ENCODE measurements at regions not wholly inside any gene's neighbourhood (a gene's known extent, or its start where the extent isn't known, plus 50 kb on each side); places are given as distances from the start of the nearest gene placed in this dataset.

GRCh38 chr15:87219650-87220615 is 1036.6 kb downstream of the NTRK3 start:
- ChIA-PET CTCF (no interaction called here), POLR2A (no interaction called here)
- TF ChIP-seq ELF4 (IDR thresholded peaks at IDR 0.05) (no peak), HDGF (IDR thresholded peaks at IDR 0.05; ENCODE audit: borderline replicate concordance) (no peak), SUZ12 (IDR thresholded peaks at IDR 0.05) (no peak), NFRKB (IDR thresholded peaks at IDR 0.05) (no peak)
- no peak for DNase-seq (ENCODE audit: extremely low spot score)

- ChIA-PET CTCF (no interaction called here), POLR2A (no interaction called here)
- DNase-seq (ENCODE audit: extremely low spot score), result no peak
- TF ChIP-seq FOXM1 (IDR thresholded peaks at IDR 0.05; ENCODE audit: borderline replicate concordance) (no peak), FOXK2 (IDR thresholded peaks at IDR 0.05) (no peak), CTBP1 (IDR thresholded peaks at IDR 0.05; ENCODE audit: borderline replicate concordance) (no peak), TARDBP (IDR thresholded peaks at IDR 0.05) (no peak), BHLHE40 (IDR thresholded peaks at IDR 0.05; ENCODE audit: borderline replicate concordance) (no peak), FOXA1 (IDR thresholded peaks at IDR 0.05) (no peak), SUZ12 (IDR thresholded peaks at IDR 0.05) (no peak), ELF4 (IDR thresholded peaks at IDR 0.05) (no peak), SP1 (IDR thresholded peaks at IDR 0.05) (no peak), NFRKB (IDR thresholded peaks at IDR 0.05) (no peak), L3MBTL2 (conservative IDR thresholded peaks at IDR 0.05) (no peak), ZNF384 (IDR thresholded peaks at IDR 0.05) (no peak), HDGF (IDR thresholded peaks at IDR 0.05; ENCODE audit: borderline replicate concordance) (no peak), LEF1 (IDR thresholded peaks at IDR 0.05; ENCODE audit: borderline replicate concordance) (no peak), ARNT (IDR thresholded peaks at IDR 0.05) (no peak)
- TF ChIP-seq, protein P1, sequence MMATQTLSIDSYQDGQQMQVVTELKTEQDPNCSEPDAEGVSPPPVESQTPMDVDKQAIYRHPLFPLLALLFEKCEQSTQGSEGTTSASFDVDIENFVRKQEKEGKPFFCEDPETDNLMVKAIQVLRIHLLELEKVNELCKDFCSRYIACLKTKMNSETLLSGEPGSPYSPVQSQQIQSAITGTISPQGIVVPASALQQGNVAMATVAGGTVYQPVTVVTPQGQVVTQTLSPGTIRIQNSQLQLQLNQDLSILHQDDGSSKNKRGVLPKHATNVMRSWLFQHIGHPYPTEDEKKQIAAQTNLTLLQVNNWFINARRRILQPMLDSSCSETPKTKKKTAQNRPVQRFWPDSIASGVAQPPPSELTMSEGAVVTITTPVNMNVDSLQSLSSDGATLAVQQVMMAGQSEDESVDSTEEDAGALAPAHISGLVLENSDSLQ (IDR thresholded peaks at IDR 0.05), result no peak
These were observed 1041.4 kb downstream of the NTRK3 start for GRCh38 chr15:87215100-87215499.

- no peak for DNase-seq (ENCODE audit: extremely low spot score)
- ChIA-PET POLR2A (no interaction called here), CTCF (no interaction called here)
- TF ChIP-seq SUZ12 (IDR thresholded peaks at IDR 0.05) (no peak), ZNF384 (IDR thresholded peaks at IDR 0.05) (no peak), FOXK2 (IDR thresholded peaks at IDR 0.05) (no peak), ELF4 (IDR thresholded peaks at IDR 0.05) (no peak), NFRKB (IDR thresholded peaks at IDR 0.05) (no peak), ARNT (IDR thresholded peaks at IDR 0.05) (no peak), LEF1 (IDR thresholded peaks at IDR 0.05; ENCODE audit: borderline replicate concordance) (no peak), CTBP1 (IDR thresholded peaks at IDR 0.05; ENCODE audit: borderline replicate concordance) (no peak), L3MBTL2 (conservative IDR thresholded peaks at IDR 0.05) (no peak), BHLHE40 (IDR thresholded peaks at IDR 0.05; ENCODE audit: borderline replicate concordance) (no peak), SP1 (IDR thresholded peaks at IDR 0.05) (no peak), TARDBP (IDR thresholded peaks at IDR 0.05) (no peak), HDGF (IDR thresholded peaks at IDR 0.05; ENCODE audit: borderline replicate concordance) (no peak), FOXM1 (IDR thresholded peaks at IDR 0.05; ENCODE audit: borderline replicate concordance) (no peak), FOXA1 (IDR thresholded peaks at IDR 0.05) (no peak)
- TF ChIP-seq, protein P1 (IDR thresholded peaks at IDR 0.05), result no peak
These were observed 1042.9 kb downstream of the NTRK3 start for GRCh38 chr15:87213626-87214025.

DNA sequence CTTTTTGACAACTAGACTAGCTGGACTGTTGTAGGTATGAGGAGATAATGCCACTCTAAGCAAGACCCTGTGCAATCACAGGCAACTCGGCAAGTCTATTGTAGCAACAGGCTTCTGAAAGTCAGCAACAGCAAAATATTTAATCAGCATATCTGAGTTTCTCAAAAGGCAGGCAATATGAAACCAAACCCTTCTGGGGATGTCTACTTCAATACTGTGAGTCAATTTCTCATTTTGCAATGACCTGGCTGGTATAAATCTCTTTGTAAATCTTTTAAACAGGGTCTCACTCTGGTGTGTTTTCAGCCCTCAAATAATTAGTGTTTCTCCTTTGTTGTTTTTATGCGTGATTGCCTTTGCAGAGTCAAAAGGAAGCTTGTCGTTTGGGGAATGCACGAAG is 1044.5 kb downstream of the NTRK3 start:
- POLR2A ChIA-PET, result no interaction called here
- CTCF ChIA-PET, result no interaction called here
- TF ChIP-seq ZNF384 (IDR thresholded peaks at IDR 0.05), result no peak
- no peak for TF ChIP-seq FOXM1 (IDR thresholded peaks at IDR 0.05; ENCODE audit: borderline replicate concordance)
- TF ChIP-seq NFRKB (IDR thresholded peaks at IDR 0.05), result no peak
- DNase-seq (ENCODE audit: extremely low spot score), result no peak

DNA sequence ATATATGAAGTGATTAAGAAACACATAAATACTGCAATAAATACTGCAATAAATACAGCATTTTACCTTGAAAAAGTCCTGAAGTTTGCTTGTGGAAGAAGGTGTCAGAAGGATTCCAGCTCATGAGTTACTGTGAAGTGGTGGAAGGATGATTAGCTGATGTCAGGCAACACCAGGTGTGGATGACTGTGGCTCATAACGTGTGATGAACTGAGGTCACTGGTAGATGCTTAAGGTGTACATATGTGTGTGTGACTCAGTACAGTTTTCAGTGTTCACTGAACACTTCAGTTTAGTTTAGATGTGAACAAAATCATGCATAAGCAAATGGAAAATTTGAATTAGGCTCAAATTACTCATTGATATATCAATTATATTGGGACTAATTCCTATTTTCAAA is 1045.0 kb downstream of the NTRK3 start:
- no peak for DNase-seq (ENCODE audit: extremely low spot score)
- TF ChIP-seq, protein P1 (IDR thresholded peaks at IDR 0.05), result no peak
- TF ChIP-seq ELF4 (IDR thresholded peaks at IDR 0.05) (no peak), ZNF384 (IDR thresholded peaks at IDR 0.05) (no peak), FOXA1 (IDR thresholded peaks at IDR 0.05) (no peak), LEF1 (IDR thresholded peaks at IDR 0.05; ENCODE audit: borderline replicate concordance) (no peak), FOXM1 (IDR thresholded peaks at IDR 0.05; ENCODE audit: borderline replicate concordance) (no peak), ARNT (IDR thresholded peaks at IDR 0.05) (no peak), FOXK2 (IDR thresholded peaks at IDR 0.05) (no peak), TARDBP (IDR thresholded peaks at IDR 0.05) (no peak), BHLHE40 (IDR thresholded peaks at IDR 0.05; ENCODE audit: borderline replicate concordance) (no peak), L3MBTL2 (conservative IDR thresholded peaks at IDR 0.05) (no peak), SP1 (IDR thresholded peaks at IDR 0.05) (no peak), NFRKB (IDR thresholded peaks at IDR 0.05) (no peak), CTBP1 (IDR thresholded peaks at IDR 0.05; ENCODE audit: borderline replicate concordance) (no peak), HDGF (IDR thresholded peaks at IDR 0.05; ENCODE audit: borderline replicate concordance) (no peak), SUZ12 (IDR thresholded peaks at IDR 0.05) (no peak)
- ChIA-PET POLR2A (no interaction called here), CTCF (no interaction called here)
